H1 (cell line): ENCODE measurements at regions not wholly inside any gene's neighbourhood (a gene's known extent, or its start where the extent isn't known, plus 50 kb on each side); places are given as distances from the start of the nearest gene placed in this dataset.

Source experiments
- CTCF ChIA-PET: fragments of 300-600 bp; sonication (Branson Sonifier 250); formaldehyde crosslinking; loops from one replicate; lab custom pipeline; 2021; ENCODE audit not compliant: partially characterized antibody; lab: Charles Lee
- POLR2A ChIA-PET: fragments of 300-600 bp; sonication (Branson Sonifier 250); formaldehyde crosslinking; loops from one replicate; lab custom pipeline; 2021; ENCODE audit warnings: inconsistent platforms; ENCODE audit not compliant: partially characterized antibody; lab: Charles Lee
- DNase-seq, 2 experiments: peaks; one replicate each; pipeline versions ENCODE4 v3.0.0 to v3.0.0-alpha.2; 2010 to 2022; ENCODE audit warnings: low spot score in 2 of 2, low read depth in 1 of 2, mixed read lengths in 1 of 2
- FAIRE-seq: peaks from 2 replicates; lab custom pipeline; 2011; peaks lifted over from hg19 to GRCh38; lab: Jason Lieb, UNC
- H2AFZ ChIP-seq: 2 replicates; pipeline ENCODE4 v1.8.1; 2012; ENCODE audit warnings: low read length, inconsistent platforms
- H2AK5ac ChIP-seq: 2 replicates; pipeline ENCODE4 v1.6.1; 2013; ENCODE audit warnings: low read depth, low read length
- H2BK120ac ChIP-seq: replicated peaks from 2 replicates; pipeline ENCODE3; 2013; ENCODE audit warnings: low read depth, low read length, inconsistent platforms
- H2BK12ac ChIP-seq: 2 replicates; pipeline ENCODE4 v1.6.1; 2013; ENCODE audit warnings: low read depth, low read length
- H2BK15ac ChIP-seq: 2 replicates; pipeline ENCODE4 v1.6.1; 2013; ENCODE audit warnings: low read length
- H2BK20ac ChIP-seq: 2 replicates; pipeline ENCODE4 v1.6.1; 2013; ENCODE audit warnings: low read length
- H2BK5ac ChIP-seq: 2 replicates; pipeline ENCODE4 v1.6.1; 2013; ENCODE audit warnings: low read depth, low read length
- H3K14ac ChIP-seq: 2 replicates; pipeline ENCODE4 v1.6.1; 2013; ENCODE audit warnings: inconsistent platforms; ENCODE audit not compliant: insufficient read length
- H3K18ac ChIP-seq: 2 replicates; pipeline ENCODE4 v1.6.1; 2013; ENCODE audit warnings: low read length; ENCODE audit errors: extremely low read depth
- H3K23ac ChIP-seq: 2 replicates; pipeline ENCODE4 v1.6.1; 2013; ENCODE audit warnings: inconsistent platforms; ENCODE audit not compliant: insufficient read length
- H3K23me2 ChIP-seq: 2 replicates; pipeline ENCODE4 v1.6.1; 2013; ENCODE audit warnings: low read depth, low read length
- H3K27ac ChIP-seq: 2 replicates; pipeline ENCODE4 v1.6.1; 2011; ENCODE audit warnings: low read depth, low read length, inconsistent platforms
- H3K27me3 ChIP-seq, 4 experiments: replicated peaks in 1 of 4; 1 replicate in 1 of 4; 2 replicates in 3 of 4; pipeline versions ENCODE4 v1.6.1 to v1.8.1; 2011 to 2013; ENCODE audit warnings: low read length in 3 of 4, mild to moderate bottlenecking in 3 of 4, inconsistent platforms in 2 of 4, mixed read lengths in 2 of 4, moderate library complexity in 1 of 4; ENCODE audit not compliant: control insufficient read depth in 3 of 4, insufficient read depth in 3 of 4; ENCODE audit errors: extremely low read depth in 1 of 4
- H3K36me3 ChIP-seq, 4 experiments: 2 replicates each; pipeline versions ENCODE4 v1.6.1 to v1.8.1; 2011 to 2013; ENCODE audit warnings: mild to moderate bottlenecking in 4 of 4, low read length in 3 of 4, moderate library complexity in 2 of 4, control low read depth in 1 of 4, inconsistent platforms in 1 of 4; ENCODE audit not compliant: insufficient read depth in 4 of 4, control insufficient read depth in 2 of 4
- H3K4ac ChIP-seq: replicated peaks from 2 replicates; pipeline ENCODE3; 2013; ENCODE audit warnings: low read length, low read depth, mixed read lengths, inconsistent platforms; ENCODE audit not compliant: insufficient read length
- H3K4me1 ChIP-seq, 4 experiments: replicated peaks in 1 of 4; 1 replicate in 1 of 4; 2 replicates in 3 of 4; pipeline versions ENCODE4 v1.6.1 to v1.8.1; 2011 to 2013; ENCODE audit warnings: low read length in 3 of 4, inconsistent platforms in 2 of 4, mixed read lengths in 1 of 4; ENCODE audit not compliant: insufficient read depth in 4 of 4, control insufficient read depth in 3 of 4
- H3K4me2 ChIP-seq, 2 experiments: 2 replicates each; pipeline versions ENCODE4 v1.6.1 to v1.8.1; 2011 to 2013; ENCODE audit warnings: low read depth in 2 of 2, low read length in 2 of 2, control low read depth in 1 of 2, inconsistent platforms in 1 of 2, mild to moderate bottlenecking in 1 of 2; ENCODE audit not compliant: insufficient read depth in 1 of 2
- H3K4me3 ChIP-seq, 4 experiments: fragments of 200-600, 300-600 bp in 1 of 4; sonication (generic), shearing (Covaris generic), sonication (Bioruptor Twin) in 1 of 4; 2 replicates each; pipeline versions ENCODE4 v1.5.1 to v1.8.1; 2011 to 2016; ENCODE audit warnings: low read length in 4 of 4, low read depth in 3 of 4, control low read depth in 2 of 4, inconsistent platforms in 2 of 4, mild to moderate bottlenecking in 2 of 4, mixed read lengths in 1 of 4, moderate library complexity in 1 of 4; ENCODE audit not compliant: insufficient read depth in 2 of 4; ENCODE audit errors: extremely low read depth in 1 of 4
- H3K56ac ChIP-seq: replicated peaks from 2 replicates; pipeline ENCODE3; 2013; ENCODE audit warnings: low read depth, mild to moderate bottlenecking, mixed read lengths, low read length, inconsistent platforms; ENCODE audit not compliant: insufficient read length
- H3K79me1 ChIP-seq: 2 replicates; pipeline ENCODE4 v1.6.1; 2013; ENCODE audit warnings: low read depth, low read length, control low read depth
- H3K79me2 ChIP-seq, 2 experiments: 2 replicates each; pipeline versions ENCODE4 v1.6.1 to v1.8.1; 2012 to 2013; ENCODE audit warnings: low read length in 2 of 2, mild to moderate bottlenecking in 2 of 2, inconsistent platforms in 1 of 2; ENCODE audit not compliant: insufficient read depth in 2 of 2, control insufficient read depth in 1 of 2
- H3K9ac ChIP-seq, 4 experiments: replicated peaks in 1 of 4; 1 replicate in 1 of 4; 2 replicates in 3 of 4; pipeline versions ENCODE4 v1.6.1 to v1.8.1; 2011 to 2013; ENCODE audit warnings: low read depth in 3 of 4, low read length in 3 of 4, control low read depth in 2 of 4, mild to moderate bottlenecking in 2 of 4, moderate library complexity in 2 of 4, inconsistent platforms in 1 of 4; ENCODE audit errors: extremely low read depth in 1 of 4
- H3K9me3 ChIP-seq, 2 experiments: 2 replicates each; pipeline versions ENCODE4 v1.6.1 to v1.8.1; 2012 to 2013; ENCODE audit warnings: mild to moderate bottlenecking in 2 of 2, moderate library complexity in 2 of 2, control low read depth in 1 of 2, inconsistent platforms in 1 of 2, low read depth in 1 of 2, low read length in 1 of 2, mixed read lengths in 1 of 2; ENCODE audit not compliant: insufficient read depth in 2 of 2
- H4K20me1 ChIP-seq, 2 experiments: replicated peaks in 1 of 2; 2 replicates each; pipeline versions ENCODE3 to v1.8.1; 2011 to 2013; ENCODE audit warnings: inconsistent platforms in 2 of 2, low read length in 2 of 2, mild to moderate bottlenecking in 1 of 2; ENCODE audit not compliant: insufficient read depth in 2 of 2, control insufficient read depth in 1 of 2
- H4K5ac ChIP-seq: 2 replicates; pipeline ENCODE4 v1.6.1; 2013; ENCODE audit warnings: low read length, low read depth, mixed read lengths, inconsistent platforms; ENCODE audit not compliant: insufficient read length
- H4K8ac ChIP-seq: 2 replicates; pipeline ENCODE4 v1.8.0; 2013; ENCODE audit warnings: mild to moderate bottlenecking, moderate library complexity, low read length, inconsistent platforms; ENCODE audit not compliant: insufficient read depth; ENCODE audit errors: extremely low read depth
- H4K91ac ChIP-seq: replicated peaks from 2 replicates; pipeline ENCODE3; 2013; ENCODE audit warnings: low read length, mixed read lengths, inconsistent platforms; ENCODE audit not compliant: insufficient read length
- RFX5 ChIP-seq: IDR thresholded peaks from 2 replicates; pipeline ENCODE4 v1.6.1; 2011; ENCODE audit warnings: low read depth, low read length, improper control_type of control experiment, borderline replicate concordance
- SIRT6 ChIP-seq: IDR thresholded peaks from one replicate; pipeline ENCODE4 v1.7.1; 2012; ENCODE audit warnings: low read length, inconsistent platforms
- WGBS, 2 experiments: shearing (Covaris generic) in 1 of 2; methylation state at CpG; one replicate each; pipeline versions ENCODE4 v1.1.6 to v1.1.7; 2013 to 2015; ENCODE audit warnings: low lambda C conversion rate in 2 of 2, mixed read lengths in 2 of 2, inconsistent platforms in 1 of 2, low coverage in 1 of 2, missing lambda C conversion rate in 1 of 2; ENCODE audit not compliant: insufficient replicate concordance in 2 of 2, insufficient coverage in 1 of 2, insufficient read length in 1 of 2; ENCODE audit errors: extremely low coverage in 1 of 2, missing lambda C conversion rate in 1 of 2; 5-methylcytosine and 5-hydroxymethylcytosine counted together

GRCh38 chr1:93739472-93739871 is 57.8 kb upstream of the BCAR3 start:
- Histone ChIP-seq H2BK120ac (no peak overlapping the region), H3K9me3 (no peaks in the 10 kb centered on the region), H3K4ac (no peak overlapping the region), H2AK5ac (no peak overlapping the region), H3K14ac (no peak overlapping the region), H3K27ac (no peak overlapping the region), H2AFZ (no peak overlapping the region), H3K4me2 (no peak overlapping the region), H3K4me1 (no peaks in the 10 kb centered on the region), H3K18ac (no peak overlapping the region), H2BK15ac (no peak overlapping the region), H3K27me3 (no peaks in the 10 kb centered on the region), H3K79me2 (no peaks in the 10 kb centered on the region), H3K23ac (no peak overlapping the region), H3K56ac (no peak overlapping the region), H2BK20ac (no peak overlapping the region), H3K4me3 (no peak overlapping the region), H4K5ac (no peak overlapping the region), H4K8ac (no peak overlapping the region), H2BK12ac (no peak overlapping the region), H3K79me1 (no peaks in the 10 kb centered on the region), H4K91ac (no peak overlapping the region), H4K20me1 (no peaks in the 10 kb centered on the region), H3K36me3 (no peaks in the 10 kb centered on the region), H3K9ac (no peak overlapping the region), H2BK5ac (no peak overlapping the region), H3K23me2 (no peaks in the 10 kb centered on the region)
- FAIRE-seq (no peak), DNase-seq (no peak)
- WGBS, 2 experiments, result 90% methylated on average over 5 of the region's 5 CpGs; no CpG with 5 or more reads in 1 of the 2 experiments
- no peak for TF ChIP-seq RFX5
- TF ChIP-seq SIRT6, result no peak
- POLR2A ChIA-PET, result interaction anchor here (0.6 kb wide), 1 partner anchor 105 kb away, joined by 3 read pairs; no protein-coding TSS in a partner anchor
- CTCF ChIA-PET, result interaction anchor here (0.7 to 1.9 kb wide), 4 partner anchors 13 to 110 kb away, joined by 3 to 6 read pairs (median 3); no protein-coding TSS in a partner anchor
